Mucosa of descending colon (tissue), 3 donors: ENCODE measurements at regions not wholly inside any gene's neighbourhood (a gene's known extent, or its start where the extent isn't known, plus 50 kb on each side); places are given as distances from the start of the nearest gene placed in this dataset.

Experiments
- ATAC-seq: fragments of 200-7000 bp; cut with Tn5 transposase; one replicate; pipeline ENCODE4 v1.9.1; 2020; ENCODE audit warnings: mild to moderate bottlenecking, moderate library complexity
- DNase-seq, 3 donors: peaks; one replicate each; pipeline ENCODE4 v3.0.0-alpha.2; 2020
- H3K36me3 ChIP-seq: fragments of 200-600 bp; one replicate; pipeline ENCODE4 v1.8.0; 2021; ENCODE audit warnings: low read depth, mild to moderate bottlenecking
- H3K4me1 ChIP-seq: fragments of 200-600 bp; one replicate; pipeline ENCODE4 v1.8.0; 2021; ENCODE audit warnings: low read depth, mild to moderate bottlenecking
- H3K4me3 ChIP-seq: fragments of 200-600 bp; one replicate; pipeline ENCODE4 v1.8.0; 2021; ENCODE audit warnings: mild to moderate bottlenecking
- H3K9me3 ChIP-seq: fragments of 200-600 bp; one replicate; pipeline ENCODE4 v1.8.0; 2021; ENCODE audit warnings: mild to moderate bottlenecking
- CTCF ChIP-seq: fragments of 200-600 bp; IDR thresholded peaks from one replicate; pipeline ENCODE4 v1.8.0; 2022; ENCODE audit warnings: antibody characterized with exemption, mild to moderate bottlenecking
- intact Hi-C, 2 donors: fragments of 100-400 bp; cut with DNase I in 1 of 2; cut with micrococcal nuclease in 1 of 2; formaldehyde crosslinking; loops; one replicate each; pipeline versions ENCODE4 v1.11.0 to v1.11.1; 2022; cut with DNase I, micrococcal nuclease
- donor health status: DM: no; HTN: no; CAD: no; lungs with moderate emphysema.
- donor health status: DM: no; HTN: no; CAD: no.
- donor health status: DM: no; HTN: yes; CAD: no.

- ATAC-seq: no peak
- no peaks in the 10 kb centered on the region for H3K9me3 ChIP-seq
- intact Hi-C loops: no loop called here
Observed at GRCh38 chr20:24305371-24305770, 164.1 kb upstream of the SYNDIG1 start.

GRCh38 chr20:24304291-24304690 lies 165.1 kb upstream of the SYNDIG1 start:
- intact Hi-C loops: no loop called here

More at GRCh38 chr20:24305371-24305770, 164.1 kb upstream of the SYNDIG1 start:
- Histone ChIP-seq H3K4me1 (no peaks in the 10 kb centered on the region), H3K36me3 (no peaks in the 10 kb centered on the region), H3K4me3 (no peak overlapping the region)
- DNase-seq: no peak
- TF ChIP-seq CTCF: no peak

GRCh38 chr20:24303393-24304170 lies 165.8 kb upstream of the SYNDIG1 start:
- intact Hi-C loops: no loop called here
- peak in 1 of 3 donors; percentile 27 for DNase-seq
- H3K9me3 ChIP-seq: no peaks in the 10 kb centered on the region

More at GRCh38 chr20:24304291-24304690, 165.1 kb upstream of the SYNDIG1 start:
- ATAC-seq (no peak), DNase-seq (no peak)
- Histone ChIP-seq H3K4me1 (no peaks in the 10 kb centered on the region), H3K9me3 (no peaks in the 10 kb centered on the region), H3K36me3 (no peaks in the 10 kb centered on the region), H3K4me3 (no peak overlapping the region)
- TF ChIP-seq CTCF: no peak

GRCh38 chr20:24297993-24298392 lies 171.4 kb upstream of the SYNDIG1 start:
- H3K36me3 ChIP-seq: no peaks in the 10 kb centered on the region
- no peak overlapping the region for H3K4me3 ChIP-seq
- intact Hi-C loops: no loop called here
- H3K9me3 ChIP-seq: no peaks in the 10 kb centered on the region
- TF ChIP-seq CTCF: no peak
- no peaks in the 10 kb centered on the region for H3K4me1 ChIP-seq
- no peak for DNase-seq
- no peak for ATAC-seq

More at GRCh38 chr20:24303393-24304170, 165.8 kb upstream of the SYNDIG1 start:
- Histone ChIP-seq H3K36me3 (no peaks in the 10 kb centered on the region), H3K4me1 (no peaks in the 10 kb centered on the region), H3K4me3 (no peak overlapping the region)
- no peak for ATAC-seq
- no peak for TF ChIP-seq CTCF

- Histone ChIP-seq H3K36me3 (no peaks in the 10 kb centered on the region), H3K4me1 (no peaks in the 10 kb centered on the region), H3K4me3 (no peak overlapping the region), H3K9me3 (no peaks in the 10 kb centered on the region)
- DNase-seq: no peak
- TF ChIP-seq CTCF: no peak
- ATAC-seq: no peak
- intact Hi-C loops: no loop called here
Observed at GRCh38 chr20:24296477-24297261, 172.8 kb upstream of the SYNDIG1 start.
